ENCODE measurements at regions not wholly inside any gene's neighbourhood (a gene's known extent, or its start where the extent isn't known, plus 50 kb on each side); places are given as distances from the start of the nearest gene placed in this dataset.

DNA sequence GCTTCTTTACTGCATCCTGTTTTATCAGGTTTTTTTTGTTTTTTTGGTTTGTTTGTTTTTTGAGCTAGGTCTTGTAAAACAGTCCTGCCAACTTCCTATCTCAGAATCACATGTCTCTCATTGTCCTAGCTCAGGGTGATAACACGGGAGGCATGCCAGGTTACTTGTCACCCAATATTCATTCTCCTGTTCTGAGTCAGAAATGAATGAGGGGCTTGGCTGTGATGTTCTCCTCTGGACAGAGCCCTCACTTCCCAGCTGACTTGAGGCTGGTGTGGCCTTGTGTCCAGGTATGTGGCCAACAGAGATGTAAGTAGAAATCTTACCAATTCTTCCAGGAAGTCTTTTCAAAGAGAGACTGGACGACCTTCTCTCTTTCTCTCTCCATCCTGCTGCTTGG, 317.0 kb downstream of the GABRB3 start (continued):
- TF ChIP-seq ZNF48 (tag by site-specific recombination; IDR thresholded peaks at IDR 0.05) = no peak
- TF ChIP-seq, protein P1, sequence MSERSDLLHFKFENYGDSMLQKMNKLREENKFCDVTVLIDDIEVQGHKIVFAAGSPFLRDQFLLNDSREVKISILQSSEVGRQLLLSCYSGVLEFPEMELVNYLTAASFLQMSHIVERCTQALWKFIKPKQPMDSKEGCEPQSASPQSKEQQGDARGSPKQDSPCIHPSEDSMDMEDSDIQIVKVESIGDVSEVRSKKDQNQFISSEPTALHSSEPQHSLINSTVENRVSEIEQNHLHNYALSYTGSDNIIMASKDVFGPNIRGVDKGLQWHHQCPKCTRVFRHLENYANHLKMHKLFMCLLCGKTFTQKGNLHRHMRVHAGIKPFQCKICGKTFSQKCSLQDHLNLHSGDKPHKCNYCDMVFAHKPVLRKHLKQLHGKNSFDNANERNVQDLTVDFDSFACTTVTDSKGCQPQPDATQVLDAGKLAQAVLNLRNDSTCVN (tag by site-specific recombination; optimal IDR thresholded peaks at IDR 0.05) = no peak
- TF ChIP-seq, protein P2, sequence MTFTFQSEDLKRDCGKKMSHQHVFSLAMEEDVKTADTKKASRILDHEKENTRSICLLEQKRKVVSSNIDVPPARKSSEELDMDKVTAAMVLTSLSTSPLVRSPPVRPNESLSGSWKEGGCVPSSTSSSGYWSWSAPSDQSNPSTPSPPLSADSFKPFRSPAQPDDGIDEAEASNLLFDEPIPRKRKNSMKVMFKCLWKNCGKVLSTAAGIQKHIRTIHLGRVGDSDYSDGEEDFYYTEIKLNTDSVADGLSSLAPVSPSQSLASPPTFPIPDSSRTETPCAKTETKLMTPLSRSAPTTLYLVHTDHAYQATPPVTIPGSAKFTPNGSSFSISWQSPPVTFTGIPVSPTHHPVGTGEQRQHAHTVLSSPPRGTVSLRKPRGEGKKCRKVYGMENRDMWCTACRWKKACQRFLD (tag by site-specific recombination; IDR thresholded peaks at IDR 0.05) = no peak
- TF ChIP-seq KLF9 (tag by site-specific recombination; IDR thresholded peaks at IDR 0.05; ENCODE audit: low read depth) = no peak
- TF ChIP-seq ZFP37 (tag by site-specific recombination; IDR thresholded peaks at IDR 0.05) = no peak
- no peak for TF ChIP-seq ZNF621 (tag by site-specific recombination; IDR thresholded peaks at IDR 0.05)
- TF ChIP-seq OSR2 (tag by site-specific recombination; IDR thresholded peaks at IDR 0.05) = no peak

DNA sequence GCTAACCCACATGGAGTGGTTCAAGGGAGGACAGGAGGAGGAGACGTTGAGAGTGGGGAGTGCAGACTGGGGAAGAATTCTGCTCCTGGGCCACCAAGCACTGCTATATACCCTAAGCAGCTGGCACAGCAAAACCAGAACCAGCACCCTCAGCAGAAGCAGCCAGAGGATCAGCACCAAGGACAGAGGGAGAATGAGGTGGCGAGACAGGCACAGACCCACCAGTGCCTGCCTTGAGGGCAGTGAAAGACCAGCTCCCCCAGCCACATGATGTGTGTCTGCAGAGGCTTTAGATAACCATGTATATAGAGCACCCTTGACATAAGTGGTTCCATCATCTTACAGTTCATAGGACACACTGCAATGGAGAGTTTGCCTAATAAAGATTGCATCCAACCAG, 319.0 kb downstream of the GABRB3 start:
- Histone ChIP-seq H3K9me3 (ENCODE audit: control insufficient read depth, insufficient read depth, low read depth, low read length) (no peaks in the 10 kb centered on the region), H3K36me3 (ENCODE audit: control insufficient read depth in 2 of 2, insufficient read depth in 1 of 2, low read length in 2 of 2) (no peaks in the 10 kb centered on the region), H3K4me3 (ENCODE audit: low read depth, low read length) (no peak overlapping the region), H3K4me1 (ENCODE audit: control insufficient read depth, insufficient read depth, low read length) (no peaks in the 10 kb centered on the region), H3K27ac (ENCODE audit: extremely low read depth, low read depth, low read length) (no peak overlapping the region)
- TF ChIP-seq, protein P3, sequence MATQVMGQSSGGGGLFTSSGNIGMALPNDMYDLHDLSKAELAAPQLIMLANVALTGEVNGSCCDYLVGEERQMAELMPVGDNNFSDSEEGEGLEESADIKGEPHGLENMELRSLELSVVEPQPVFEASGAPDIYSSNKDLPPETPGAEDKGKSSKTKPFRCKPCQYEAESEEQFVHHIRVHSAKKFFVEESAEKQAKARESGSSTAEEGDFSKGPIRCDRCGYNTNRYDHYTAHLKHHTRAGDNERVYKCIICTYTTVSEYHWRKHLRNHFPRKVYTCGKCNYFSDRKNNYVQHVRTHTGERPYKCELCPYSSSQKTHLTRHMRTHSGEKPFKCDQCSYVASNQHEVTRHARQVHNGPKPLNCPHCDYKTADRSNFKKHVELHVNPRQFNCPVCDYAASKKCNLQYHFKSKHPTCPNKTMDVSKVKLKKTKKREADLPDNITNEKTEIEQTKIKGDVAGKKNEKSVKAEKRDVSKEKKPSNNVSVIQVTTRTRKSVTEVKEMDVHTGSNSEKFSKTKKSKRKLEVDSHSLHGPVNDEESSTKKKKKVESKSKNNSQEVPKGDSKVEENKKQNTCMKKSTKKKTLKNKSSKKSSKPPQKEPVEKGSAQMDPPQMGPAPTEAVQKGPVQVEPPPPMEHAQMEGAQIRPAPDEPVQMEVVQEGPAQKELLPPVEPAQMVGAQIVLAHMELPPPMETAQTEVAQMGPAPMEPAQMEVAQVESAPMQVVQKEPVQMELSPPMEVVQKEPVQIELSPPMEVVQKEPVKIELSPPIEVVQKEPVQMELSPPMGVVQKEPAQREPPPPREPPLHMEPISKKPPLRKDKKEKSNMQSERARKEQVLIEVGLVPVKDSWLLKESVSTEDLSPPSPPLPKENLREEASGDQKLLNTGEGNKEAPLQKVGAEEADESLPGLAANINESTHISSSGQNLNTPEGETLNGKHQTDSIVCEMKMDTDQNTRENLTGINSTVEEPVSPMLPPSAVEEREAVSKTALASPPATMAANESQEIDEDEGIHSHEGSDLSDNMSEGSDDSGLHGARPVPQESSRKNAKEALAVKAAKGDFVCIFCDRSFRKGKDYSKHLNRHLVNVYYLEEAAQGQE (tag by site-specific recombination; IDR thresholded peaks at IDR 0.05) = peak; percentile 55; the same call in 1 of the 2 replicates
- TF ChIP-seq ZNF221 (tag by site-specific recombination; IDR thresholded peaks at IDR 0.05; ENCODE audit: borderline replicate concordance) (no peak), ZNF239 (tag by site-specific recombination; IDR thresholded peaks at IDR 0.05) (no peak), TCF7L2 (IDR thresholded peaks at IDR 0.05; ENCODE audit: borderline replicate concordance, low read depth, low read length) (no peak)
- ChIA-PET POLR2A (no interaction called here), CTCF (no interaction called here)

DNA sequence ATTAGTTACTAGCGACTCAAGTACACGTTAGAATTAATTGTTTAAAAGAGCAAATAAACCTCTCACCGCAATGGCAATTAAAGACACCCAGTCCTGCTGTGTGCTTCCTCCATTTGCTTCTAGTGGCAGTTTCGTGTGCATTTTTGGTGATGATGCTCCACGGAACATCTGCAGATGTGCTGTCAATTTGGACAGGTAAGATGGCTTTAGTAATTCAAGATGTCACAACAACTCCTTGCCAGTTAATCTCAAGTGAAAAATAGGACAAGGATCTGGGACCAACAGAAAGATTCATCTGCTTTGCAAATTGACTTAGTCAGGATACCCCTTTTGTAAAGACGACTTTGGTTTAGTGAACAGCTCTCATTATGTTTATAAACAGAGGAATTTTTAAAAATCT, 320.9 kb downstream of the GABRB3 start:
- Histone ChIP-seq H3K4me3 (ENCODE audit: low read depth, low read length) (no peak overlapping the region), H3K9me3 (ENCODE audit: control insufficient read depth, insufficient read depth, low read depth, low read length) (no peaks in the 10 kb centered on the region), H3K4me1 (ENCODE audit: control insufficient read depth, insufficient read depth, low read length) (no peaks in the 10 kb centered on the region), H3K27ac (ENCODE audit: extremely low read depth, low read depth, low read length) (no peak overlapping the region), H3K36me3 (ENCODE audit: control insufficient read depth in 2 of 2, insufficient read depth in 1 of 2, low read length in 2 of 2) (no peaks in the 10 kb centered on the region)
- CTCF ChIA-PET = no interaction called here
- POLR2A ChIA-PET = no interaction called here
- TF ChIP-seq, protein P4, sequence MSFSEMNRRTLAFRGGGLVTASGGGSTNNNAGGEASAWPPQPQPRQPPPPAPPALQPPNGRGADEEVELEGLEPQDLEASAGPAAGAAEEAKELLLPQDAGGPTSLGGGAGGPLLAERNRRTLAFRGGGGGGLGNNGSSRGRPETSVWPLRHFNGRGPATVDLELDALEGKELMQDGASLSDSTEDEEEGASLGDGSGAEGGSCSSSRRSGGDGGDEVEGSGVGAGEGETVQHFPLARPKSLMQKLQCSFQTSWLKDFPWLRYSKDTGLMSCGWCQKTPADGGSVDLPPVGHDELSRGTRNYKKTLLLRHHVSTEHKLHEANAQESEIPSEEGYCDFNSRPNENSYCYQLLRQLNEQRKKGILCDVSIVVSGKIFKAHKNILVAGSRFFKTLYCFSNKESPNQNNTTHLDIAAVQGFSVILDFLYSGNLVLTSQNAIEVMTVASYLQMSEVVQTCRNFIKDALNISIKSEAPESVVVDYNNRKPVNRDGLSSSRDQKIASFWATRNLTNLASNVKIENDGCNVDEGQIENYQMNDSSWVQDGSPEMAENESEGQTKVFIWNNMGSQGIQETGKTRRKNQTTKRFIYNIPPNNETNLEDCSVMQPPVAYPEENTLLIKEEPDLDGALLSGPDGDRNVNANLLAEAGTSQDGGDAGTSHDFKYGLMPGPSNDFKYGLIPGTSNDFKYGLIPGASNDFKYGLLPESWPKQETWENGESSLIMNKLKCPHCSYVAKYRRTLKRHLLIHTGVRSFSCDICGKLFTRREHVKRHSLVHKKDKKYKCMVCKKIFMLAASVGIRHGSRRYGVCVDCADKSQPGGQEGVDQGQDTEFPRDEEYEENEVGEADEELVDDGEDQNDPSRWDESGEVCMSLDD (tag by site-specific recombination; IDR thresholded peaks at IDR 0.05) = no peak

All from HEK293 (cell line).